ENCODE measurements at regions not wholly inside any gene's neighbourhood (a gene's known extent, or its start where the extent isn't known, plus 50 kb on each side); places are given as distances from the start of the nearest gene placed in this dataset.

DNA sequence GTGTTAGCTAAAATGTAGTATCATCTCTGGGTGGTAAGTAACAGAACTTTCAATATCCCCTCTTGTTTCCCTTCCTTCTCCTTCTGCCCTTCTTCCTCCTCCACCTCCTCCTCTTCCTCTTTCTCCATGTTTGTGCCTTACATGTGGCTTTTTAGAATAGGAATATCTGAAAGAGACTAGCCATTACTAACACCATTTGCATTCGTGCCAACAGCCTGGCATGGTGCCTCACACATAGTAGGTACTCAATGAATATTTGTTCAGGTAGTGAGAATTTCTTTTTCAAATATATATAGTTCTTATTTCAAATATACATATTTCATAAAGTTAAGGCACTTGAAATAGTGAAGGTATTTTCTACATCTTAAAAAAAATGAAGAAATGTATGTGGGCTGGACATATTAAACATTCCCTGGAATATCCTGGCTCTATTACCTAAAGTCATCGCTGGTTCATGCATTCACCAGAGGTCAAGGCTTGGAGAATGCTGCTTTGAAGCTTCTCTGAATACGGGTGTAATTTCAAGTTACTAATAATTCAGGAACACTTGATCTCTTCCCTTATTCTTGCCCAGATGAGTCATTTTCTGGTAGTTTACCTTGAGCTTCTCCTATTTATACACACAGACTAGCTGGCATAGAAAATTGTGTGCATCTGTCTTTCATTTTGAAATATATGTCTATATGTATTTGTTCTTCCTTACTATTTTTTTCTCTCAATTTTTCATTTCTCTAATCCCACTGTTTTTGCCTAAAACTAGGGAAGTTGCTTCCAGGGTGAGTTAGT lies 319.4 kb downstream of the TGFB2 start:
- H3K36me3 ChIP-seq (ENCODE audit: control insufficient read depth in 1 of 2, insufficient read depth in 2 of 2, low read length in 2 of 2) = no peaks in the 10 kb centered on the region; a peak in 1 of 4 replicates
- intact Hi-C loops (cut with micrococcal nuclease) = no loop called here
- peak overlapping the region; percentile 71 for H3K27ac ChIP-seq (ENCODE audit: low read depth, low read length)
- no peaks in the 10 kb centered on the region for H4K20me1 ChIP-seq (ENCODE audit: insufficient read depth)
- ATAC-seq = peak; percentile 32
- ChIA-PET RAD21 (ENCODE audit: low non-redundant PET in 1 of 2, low total read pairs in 2 of 2, uncharacterized antibody in 2 of 2, unreplicated experiment in 2 of 2) (no interaction called here), POLR2A (no interaction called here), CTCF (no interaction called here)
- no TSS peak for BruUV-seq (replicated peaks)
- peak overlapping the region; percentile 44 for H3K9ac ChIP-seq (ENCODE audit: low read length)
- peaks cover 27 to 54% of the 10 kb centered on the region in 2 experiments for H3K4me1 ChIP-seq (ENCODE audit: control insufficient read depth in 1 of 2, insufficient read depth in 2 of 2, low read length in 2 of 2)
- peak overlapping the region; percentile 64 for H3K4me2 ChIP-seq (ENCODE audit: low read length)
- H3K9me3 ChIP-seq (ENCODE audit: control insufficient read depth in 1 of 2, insufficient read depth in 1 of 2, low read depth in 1 of 2, low read length in 2 of 2) = no peaks in the 10 kb centered on the region; a peak in 1 of 4 replicates
- DNase-seq (ENCODE audit: low read depth, low spot score) = no peak
- H3K9me2 ChIP-seq (ENCODE audit: insufficient read depth) = no peaks in the 10 kb centered on the region
- no peaks in the 10 kb centered on the region for H3K27me3 ChIP-seq (ENCODE audit: insufficient read depth, low read length)
- peak overlapping the region in 1 of 2 experiments; percentile 25; a peak in 1 of 4 replicates for H3K4me3 ChIP-seq (replicated peaks in 1 of 2; ENCODE audit: low read depth in 1 of 2, low read length in 2 of 2)
- H3K79me2 ChIP-seq (ENCODE audit: insufficient read depth, low read length) = no peaks in the 10 kb centered on the region
- peak overlapping the region; percentile 89 for H2AFZ ChIP-seq (ENCODE audit: low read depth, low read length, poor library complexity, severe bottlenecking)
- peak; percentile 54 for TF ChIP-seq TCF7L2 (IDR thresholded peaks at IDR 0.05; ENCODE audit: borderline replicate concordance, extremely low read depth, insufficient read depth, insufficient read length)
- TF ChIP-seq POLR2A (IDR thresholded peaks at IDR 0.05; ENCODE audit: borderline replicate concordance, extremely low read depth, insufficient read depth, insufficient read length) = no peak

DNA sequence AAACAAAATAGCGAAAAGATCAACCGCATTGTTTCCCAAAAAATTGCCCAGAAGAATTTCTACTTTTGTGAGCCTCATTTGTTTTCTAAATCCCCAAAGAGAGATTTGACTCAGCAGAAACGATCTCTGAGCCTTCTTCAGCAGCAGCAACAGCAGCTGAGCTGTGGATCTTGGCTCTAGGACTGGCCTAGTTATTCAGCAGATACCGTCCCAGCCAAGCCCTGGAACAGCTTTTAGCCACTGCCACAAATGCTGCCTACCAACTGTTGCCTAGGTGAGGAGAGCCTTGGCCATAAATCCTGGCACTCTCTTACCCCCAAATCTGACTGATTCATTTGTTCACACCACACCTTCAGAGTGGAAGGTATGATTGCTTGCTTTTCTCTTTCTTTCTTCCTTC lies 320.1 kb downstream of the TGFB2 start:
- DNase-seq (ENCODE audit: low read depth, low spot score) = no peak
- CTCF ChIA-PET = no interaction called here
- H3K27ac ChIP-seq (ENCODE audit: low read depth, low read length) = peak overlapping the region; percentile 71
- TF ChIP-seq POLR2AphosphoS5 (IDR thresholded peaks at IDR 0.05; ENCODE audit: low read depth, low read length) (no peak), SP1 (IDR thresholded peaks at IDR 0.05; ENCODE audit: low read depth) (no peak), ZNF274 (IDR thresholded peaks at IDR 0.05; ENCODE audit: low read depth, low read length) (no peak), SIN3A (IDR thresholded peaks at IDR 0.05; ENCODE audit: low read depth) (no peak), EZH2 (IDR thresholded peaks at IDR 0.05) (no peak), ZFX (IDR thresholded peaks at IDR 0.05) (no peak), ELF1 (IDR thresholded peaks at IDR 0.05; ENCODE audit: borderline replicate concordance, low read depth) (no peak), EGR1 (IDR thresholded peaks at IDR 0.05; ENCODE audit: low read depth) (no peak), CBX3 (IDR thresholded peaks at IDR 0.05; ENCODE audit: low read depth) (no peak; the same call in 1 of the 2 replicates), FOSL1 (IDR thresholded peaks at IDR 0.05; ENCODE audit: low read depth) (no peak), SRF (IDR thresholded peaks at IDR 0.05; ENCODE audit: low read depth) (no peak), YY1 (IDR thresholded peaks at IDR 0.05; ENCODE audit: extremely low read depth, insufficient replicate concordance, low read depth, low read length) (no peak), ATF3 (IDR thresholded peaks at IDR 0.05) (no peak), CTCF (IDR thresholded peaks at IDR 0.05 in 2 of 3, conservative IDR thresholded peaks at IDR 0.05 in 1 of 3; ENCODE audit: borderline replicate concordance in 1 of 3, insufficient read depth in 1 of 3, low read depth in 2 of 3, low read length in 2 of 3) (no peak)
- TF ChIP-seq, protein P1, sequence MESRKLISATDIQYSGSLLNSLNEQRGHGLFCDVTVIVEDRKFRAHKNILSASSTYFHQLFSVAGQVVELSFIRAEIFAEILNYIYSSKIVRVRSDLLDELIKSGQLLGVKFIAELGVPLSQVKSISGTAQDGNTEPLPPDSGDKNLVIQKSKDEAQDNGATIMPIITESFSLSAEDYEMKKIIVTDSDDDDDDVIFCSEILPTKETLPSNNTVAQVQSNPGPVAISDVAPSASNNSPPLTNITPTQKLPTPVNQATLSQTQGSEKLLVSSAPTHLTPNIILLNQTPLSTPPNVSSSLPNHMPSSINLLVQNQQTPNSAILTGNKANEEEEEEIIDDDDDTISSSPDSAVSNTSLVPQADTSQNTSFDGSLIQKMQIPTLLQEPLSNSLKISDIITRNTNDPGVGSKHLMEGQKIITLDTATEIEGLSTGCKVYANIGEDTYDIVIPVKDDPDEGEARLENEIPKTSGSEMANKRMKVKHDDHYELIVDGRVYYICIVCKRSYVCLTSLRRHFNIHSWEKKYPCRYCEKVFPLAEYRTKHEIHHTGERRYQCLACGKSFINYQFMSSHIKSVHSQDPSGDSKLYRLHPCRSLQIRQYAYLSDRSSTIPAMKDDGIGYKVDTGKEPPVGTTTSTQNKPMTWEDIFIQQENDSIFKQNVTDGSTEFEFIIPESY (IDR thresholded peaks at IDR 0.05; ENCODE audit: extremely low read depth, insufficient replicate concordance, low read length) = no peak

More for the DNA sequence above, 320.1 kb downstream of the TGFB2 start:
- no peaks in the 10 kb centered on the region; a peak in 1 of 4 replicates for H3K9me3 ChIP-seq (ENCODE audit: control insufficient read depth in 1 of 2, insufficient read depth in 1 of 2, low read depth in 1 of 2, low read length in 2 of 2)
- H3K4me1 ChIP-seq (ENCODE audit: control insufficient read depth in 1 of 2, insufficient read depth in 2 of 2, low read length in 2 of 2) = peaks cover 20 to 47% of the 10 kb centered on the region in 2 experiments
- H3K4me2 ChIP-seq (ENCODE audit: low read length) = peak overlapping the region; percentile 64
- H3K9me2 ChIP-seq (ENCODE audit: insufficient read depth) = no peaks in the 10 kb centered on the region
- H4K20me1 ChIP-seq (ENCODE audit: insufficient read depth) = no peaks in the 10 kb centered on the region
- H3K27me3 ChIP-seq (ENCODE audit: insufficient read depth, low read length) = no peaks in the 10 kb centered on the region
- H3K36me3 ChIP-seq (ENCODE audit: control insufficient read depth in 1 of 2, insufficient read depth in 2 of 2, low read length in 2 of 2) = no peaks in the 10 kb centered on the region; a peak in 1 of 4 replicates
- POLR2A ChIA-PET = no interaction called here
- no peaks in the 10 kb centered on the region for H3K79me2 ChIP-seq (ENCODE audit: insufficient read depth, low read length)
- H3K4me3 ChIP-seq (replicated peaks in 1 of 2; ENCODE audit: low read depth in 1 of 2, low read length in 2 of 2) = peak overlapping the region in 1 of 2 experiments; percentile 25; a peak in 1 of 4 replicates
- BruUV-seq (replicated peaks) = no TSS peak
- peak overlapping the region; percentile 89 for H2AFZ ChIP-seq (ENCODE audit: low read depth, low read length, poor library complexity, severe bottlenecking)
- H3K9ac ChIP-seq (ENCODE audit: low read length) = peak overlapping the region; percentile 44
- intact Hi-C loops (cut with micrococcal nuclease) = no loop called here
- ATAC-seq = peak; percentile 62
- RAD21 ChIA-PET (ENCODE audit: low non-redundant PET in 1 of 2, low total read pairs in 2 of 2, uncharacterized antibody in 2 of 2, unreplicated experiment in 2 of 2) = no interaction called here
